ENCODE measurements at regions not wholly inside any gene's neighbourhood (a gene's known extent, or its start where the extent isn't known, plus 50 kb on each side); places are given as distances from the start of the nearest gene placed in this dataset.

DNA sequence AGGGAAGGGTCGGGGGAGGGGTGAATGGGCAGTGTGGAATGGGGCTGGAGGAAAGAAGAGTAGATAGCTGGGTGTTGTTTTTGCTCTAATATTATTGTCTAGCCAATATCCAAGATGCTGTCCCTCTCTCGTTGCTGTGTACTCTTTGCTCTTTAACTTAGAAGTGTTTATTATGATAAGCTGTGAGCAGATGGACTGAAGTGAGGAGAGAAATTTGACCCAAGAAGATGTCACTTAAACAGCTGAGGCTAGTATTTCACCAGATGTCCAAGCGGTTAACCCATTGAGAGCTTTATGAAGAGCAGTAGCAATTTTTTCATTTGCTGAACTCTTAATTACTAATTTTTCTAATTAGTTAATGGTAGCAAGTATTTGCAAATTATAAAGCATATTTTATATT is 212.2 kb upstream of the TP63 start:
- Histone ChIP-seq H2AFZ (ENCODE audit: low read depth, low read length) (no peak overlapping the region), H3K9ac (ENCODE audit: low read length) (no peak overlapping the region), H3F3A (ENCODE audit: insufficient read depth, low read length, poor library complexity, severe bottlenecking) (no peaks in the 10 kb centered on the region), H3K27ac (ENCODE audit: low read length) (no peak overlapping the region), H3K9me3 (ENCODE audit: low read length) (no peaks in the 10 kb centered on the region), H3K79me2 (replicated peaks; ENCODE audit: insufficient read depth, low read length) (no peaks in the 10 kb centered on the region), H3K27me3 (ENCODE audit: insufficient read depth, low read depth, low read length) (no peaks in the 10 kb centered on the region), H4K20me1 (ENCODE audit: insufficient read depth) (no peaks in the 10 kb centered on the region), H3K9me2 (ENCODE audit: insufficient read depth, low read length) (no peaks in the 10 kb centered on the region), H3K36me3 (ENCODE audit: insufficient read depth, low read length) (no peaks in the 10 kb centered on the region), H3K4me3 (ENCODE audit: low read length) (no peak overlapping the region), H3K4me2 (ENCODE audit: low read length) (no peak overlapping the region)
- TF ChIP-seq MXI1 (conservative IDR thresholded peaks at IDR 0.05; ENCODE audit: poor library complexity, severe bottlenecking) (no peak), SMC3 (conservative IDR thresholded peaks at IDR 0.05; ENCODE audit: poor library complexity) (no peak), TAF1 (IDR thresholded peaks at IDR 0.05; ENCODE audit: low read depth) (no peak), RAD21 (conservative IDR thresholded peaks at IDR 0.05) (no peak), EP300 (conservative IDR thresholded peaks at IDR 0.05; ENCODE audit: poor library complexity, severe bottlenecking) (no peak), POLR2AphosphoS5 (IDR thresholded peaks at IDR 0.05) (no peak), CTCF (IDR thresholded peaks at IDR 0.05; ENCODE audit: poor library complexity, severe bottlenecking) (no peak), EZH2 (IDR thresholded peaks at IDR 0.05; ENCODE audit: borderline replicate concordance, insufficient read depth, low read length, poor library complexity, severe bottlenecking) (no peak)
- TF ChIP-seq, protein P1, sequence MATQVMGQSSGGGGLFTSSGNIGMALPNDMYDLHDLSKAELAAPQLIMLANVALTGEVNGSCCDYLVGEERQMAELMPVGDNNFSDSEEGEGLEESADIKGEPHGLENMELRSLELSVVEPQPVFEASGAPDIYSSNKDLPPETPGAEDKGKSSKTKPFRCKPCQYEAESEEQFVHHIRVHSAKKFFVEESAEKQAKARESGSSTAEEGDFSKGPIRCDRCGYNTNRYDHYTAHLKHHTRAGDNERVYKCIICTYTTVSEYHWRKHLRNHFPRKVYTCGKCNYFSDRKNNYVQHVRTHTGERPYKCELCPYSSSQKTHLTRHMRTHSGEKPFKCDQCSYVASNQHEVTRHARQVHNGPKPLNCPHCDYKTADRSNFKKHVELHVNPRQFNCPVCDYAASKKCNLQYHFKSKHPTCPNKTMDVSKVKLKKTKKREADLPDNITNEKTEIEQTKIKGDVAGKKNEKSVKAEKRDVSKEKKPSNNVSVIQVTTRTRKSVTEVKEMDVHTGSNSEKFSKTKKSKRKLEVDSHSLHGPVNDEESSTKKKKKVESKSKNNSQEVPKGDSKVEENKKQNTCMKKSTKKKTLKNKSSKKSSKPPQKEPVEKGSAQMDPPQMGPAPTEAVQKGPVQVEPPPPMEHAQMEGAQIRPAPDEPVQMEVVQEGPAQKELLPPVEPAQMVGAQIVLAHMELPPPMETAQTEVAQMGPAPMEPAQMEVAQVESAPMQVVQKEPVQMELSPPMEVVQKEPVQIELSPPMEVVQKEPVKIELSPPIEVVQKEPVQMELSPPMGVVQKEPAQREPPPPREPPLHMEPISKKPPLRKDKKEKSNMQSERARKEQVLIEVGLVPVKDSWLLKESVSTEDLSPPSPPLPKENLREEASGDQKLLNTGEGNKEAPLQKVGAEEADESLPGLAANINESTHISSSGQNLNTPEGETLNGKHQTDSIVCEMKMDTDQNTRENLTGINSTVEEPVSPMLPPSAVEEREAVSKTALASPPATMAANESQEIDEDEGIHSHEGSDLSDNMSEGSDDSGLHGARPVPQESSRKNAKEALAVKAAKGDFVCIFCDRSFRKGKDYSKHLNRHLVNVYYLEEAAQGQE (IDR thresholded peaks at IDR 0.05; ENCODE audit: borderline replicate concordance) = no peak

GRCh38 chr3:189419683-189420082 is 211.5 kb upstream of the TP63 start:
- H3K9ac ChIP-seq (ENCODE audit: low read length) = no peak overlapping the region
- H3K9me3 ChIP-seq (ENCODE audit: low read length) = no peaks in the 10 kb centered on the region
- H4K20me1 ChIP-seq (ENCODE audit: insufficient read depth) = no peaks in the 10 kb centered on the region
- no peak overlapping the region for H2AFZ ChIP-seq (ENCODE audit: low read depth, low read length)
- no peaks in the 10 kb centered on the region for H3K79me2 ChIP-seq (replicated peaks; ENCODE audit: insufficient read depth, low read length)
- no peaks in the 10 kb centered on the region for H3K27me3 ChIP-seq (ENCODE audit: insufficient read depth, low read depth, low read length)
- H3K27ac ChIP-seq (ENCODE audit: low read length) = no peak overlapping the region
- H3K36me3 ChIP-seq (ENCODE audit: insufficient read depth, low read length) = no peaks in the 10 kb centered on the region
- no peaks in the 10 kb centered on the region for H3K9me2 ChIP-seq (ENCODE audit: insufficient read depth, low read length)
- no peaks in the 10 kb centered on the region for H3F3A ChIP-seq (ENCODE audit: insufficient read depth, low read length, poor library complexity, severe bottlenecking)
- no peak overlapping the region for H3K4me3 ChIP-seq (ENCODE audit: low read length)
- no peak for TF ChIP-seq EZH2 (IDR thresholded peaks at IDR 0.05; ENCODE audit: borderline replicate concordance, insufficient read depth, low read length, poor library complexity, severe bottlenecking)
- no peak overlapping the region for H3K4me2 ChIP-seq (ENCODE audit: low read length)

DNA sequence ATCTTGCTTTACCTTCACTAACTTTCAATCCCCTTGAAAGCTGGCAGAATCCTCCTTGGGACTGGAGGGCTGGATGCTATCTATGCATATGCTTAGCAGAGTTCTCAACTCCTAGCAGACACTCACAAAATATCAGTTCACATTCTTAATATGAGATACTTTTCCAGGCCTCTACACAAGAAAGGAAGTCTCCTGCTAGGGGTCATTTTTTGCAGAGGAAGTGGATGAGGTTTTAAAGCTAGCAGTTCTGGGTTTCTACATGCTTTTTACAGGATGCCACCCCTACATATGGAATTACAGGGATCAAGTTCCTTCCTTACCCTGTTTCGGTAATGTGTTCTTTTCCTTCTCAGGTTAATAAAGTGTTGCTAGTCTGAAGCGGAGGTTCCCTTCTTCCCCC is 206.3 kb upstream of the TP63 start:
- H2AFZ ChIP-seq (ENCODE audit: low read depth, low read length) = no peak overlapping the region

More for the DNA sequence above, 206.3 kb upstream of the TP63 start:
- TF ChIP-seq CTCF (IDR thresholded peaks at IDR 0.05; ENCODE audit: poor library complexity, severe bottlenecking) = no peak
- TF ChIP-seq TAF1 (IDR thresholded peaks at IDR 0.05; ENCODE audit: low read depth) = no peak
- TF ChIP-seq SMC3 (conservative IDR thresholded peaks at IDR 0.05; ENCODE audit: poor library complexity) = no peak
- TF ChIP-seq EZH2 (IDR thresholded peaks at IDR 0.05; ENCODE audit: borderline replicate concordance, insufficient read depth, low read length, poor library complexity, severe bottlenecking) = no peak
- no peak for TF ChIP-seq EP300 (conservative IDR thresholded peaks at IDR 0.05; ENCODE audit: poor library complexity, severe bottlenecking)
- no peak for TF ChIP-seq RAD21 (conservative IDR thresholded peaks at IDR 0.05)
- TF ChIP-seq, protein P1 (IDR thresholded peaks at IDR 0.05; ENCODE audit: borderline replicate concordance) = no peak
- TF ChIP-seq MXI1 (conservative IDR thresholded peaks at IDR 0.05; ENCODE audit: poor library complexity, severe bottlenecking) = no peak
- no peak for TF ChIP-seq POLR2AphosphoS5 (IDR thresholded peaks at IDR 0.05)
- H4K20me1 ChIP-seq (ENCODE audit: insufficient read depth) = no peaks in the 10 kb centered on the region
- no peak overlapping the region for H3K9ac ChIP-seq (ENCODE audit: low read length)
- no peaks in the 10 kb centered on the region for H3K36me3 ChIP-seq (ENCODE audit: insufficient read depth, low read length)
- H3K27ac ChIP-seq (ENCODE audit: low read length) = no peak overlapping the region
- no peak overlapping the region for H3K4me2 ChIP-seq (ENCODE audit: low read length)
- H3K9me3 ChIP-seq (ENCODE audit: low read length) = no peaks in the 10 kb centered on the region
- H3K27me3 ChIP-seq (ENCODE audit: insufficient read depth, low read depth, low read length) = no peaks in the 10 kb centered on the region
- H3F3A ChIP-seq (ENCODE audit: insufficient read depth, low read length, poor library complexity, severe bottlenecking) = no peaks in the 10 kb centered on the region
- H3K4me3 ChIP-seq (ENCODE audit: low read length) = no peak overlapping the region
- no peaks in the 10 kb centered on the region for H3K79me2 ChIP-seq (replicated peaks; ENCODE audit: insufficient read depth, low read length)
- H3K9me2 ChIP-seq (ENCODE audit: insufficient read depth, low read length) = no peaks in the 10 kb centered on the region
